NB4 (cell line): ENCODE measurements at regions not wholly inside any gene's neighbourhood (a gene's known extent, or its start where the extent isn't known, plus 50 kb on each side); places are given as distances from the start of the nearest gene placed in this dataset.

ENCODE experiments used
- DNase-seq: peaks from one replicate; pipeline ENCODE4 v3.0.0; 2010; ENCODE audit warnings: low read depth
- H3K4me3 ChIP-seq: one replicate; pipeline ENCODE4 v1.5.1; 2011; ENCODE audit warnings: mild to moderate bottlenecking, low read depth, low read length, moderate library complexity
- CTCF ChIP-seq: IDR thresholded peaks from one replicate; pipeline ENCODE4 v1.5.1; 2012; ENCODE audit warnings: low read depth, low read length
- MAX ChIP-seq: IDR thresholded peaks from 2 replicates; pipeline ENCODE4 v1.6.1; 2011; ENCODE audit warnings: low read depth, low read length
- MYC ChIP-seq: IDR thresholded peaks from 2 replicates; pipeline ENCODE4 v1.6.1; 2011; ENCODE audit warnings: low read depth, low read length
- POLR2A ChIP-seq: IDR thresholded peaks from 2 replicates; pipeline ENCODE4 v1.6.1; 2011; ENCODE audit warnings: mild to moderate bottlenecking; ENCODE audit not compliant: insufficient read length; ENCODE audit errors: extremely low read depth

GRCh38 chr1:234963180-234963903, 165.3 kb downstream of the TOMM20 start:
- DNase-seq, result peak; percentile 98
- H3K4me3 ChIP-seq, result peak overlapping the region; percentile 46
- TF ChIP-seq POLR2A, result no peak
- TF ChIP-seq CTCF, result no peak
- TF ChIP-seq MYC, result peak; percentile 91
- TF ChIP-seq MAX, result peak; percentile 86

GRCh38 chr1:234962340-234962989, 166.2 kb downstream of the TOMM20 start:
- peak; percentile 19 for TF ChIP-seq POLR2A
- TF ChIP-seq MAX, result no peak
- no peak for TF ChIP-seq CTCF
- TF ChIP-seq MYC, result peak; percentile 7; the same call in 1 of the 2 replicates
- DNase-seq, result peak; percentile 92
- peak overlapping the region; percentile 46 for H3K4me3 ChIP-seq

GRCh38 chr1:234961456-234962339, 166.9 kb downstream of the TOMM20 start:
- peak; percentile 89 for TF ChIP-seq MAX
- no peak for TF ChIP-seq CTCF
- TF ChIP-seq POLR2A, result no peak
- peak; percentile 86 for TF ChIP-seq MYC
- peak overlapping the region; percentile 46 for H3K4me3 ChIP-seq
- peak; percentile 92 for DNase-seq

GRCh38 chr1:234960722-234961455, 167.7 kb downstream of the TOMM20 start:
- peak; percentile 60 for DNase-seq
- TF ChIP-seq POLR2A (no peak), MYC (peak; percentile 14; the same call in 1 of the 2 replicates)
- H3K4me3 ChIP-seq, result peak overlapping the region; percentile 46

GRCh38 chr1:234958706-234959657, 169.7 kb downstream of the TOMM20 start:
- H3K4me3 ChIP-seq, result peak overlapping the region; percentile 44
- peak; percentile 92 for DNase-seq
- TF ChIP-seq POLR2A, result peak; percentile 22
- TF ChIP-seq MYC, result peak; percentile 68; the same call in 1 of the 2 replicates
- no peak for TF ChIP-seq CTCF
- TF ChIP-seq MAX, result no peak
